ENCODE measurements at regions not wholly inside any gene's neighbourhood (a gene's known extent, or its start where the extent isn't known, plus 50 kb on each side); places are given as distances from the start of the nearest gene placed in this dataset.

- no peak for TF ChIP-seq EZH2 (IDR thresholded peaks at IDR 0.05)
- no peak for TF ChIP-seq EZH2phosphoT487 (IDR thresholded peaks at IDR 0.05)
Observed at GRCh38 chr5:136764601-136765000, 399.3 kb upstream of the TRPC7 start.

Data from neural progenitor cell (in vitro differentiated cells).